Subcutaneous abdominal adipose tissue (tissue), 5 donors: ENCODE measurements at regions not wholly inside any gene's neighbourhood (a gene's known extent, or its start where the extent isn't known, plus 50 kb on each side); places are given as distances from the start of the nearest gene placed in this dataset.

Source experiments
- H3K27ac ChIP-seq: one replicate; pipeline ENCODE4 v1.7.0; 2013; ENCODE audit warnings: low read depth, mild to moderate bottlenecking, inconsistent platforms, low read length, moderate library complexity
- H3K27me3 ChIP-seq, 5 donors: one replicate each; pipeline ENCODE4 v1.7.0; 2013; ENCODE audit warnings: low read length in 5 of 5, inconsistent platforms in 1 of 5; ENCODE audit not compliant: control insufficient read depth in 5 of 5, insufficient read depth in 4 of 5
- H3K36me3 ChIP-seq, 5 donors: one replicate each; pipeline ENCODE4 v1.7.0; 2013; ENCODE audit warnings: low read length in 5 of 5; ENCODE audit not compliant: control insufficient read depth in 5 of 5, insufficient read depth in 5 of 5
- H3K4me1 ChIP-seq, 5 donors: one replicate each; pipeline ENCODE4 v1.7.0; 2013; ENCODE audit warnings: low read length in 5 of 5, mild to moderate bottlenecking in 3 of 5, moderate library complexity in 1 of 5; ENCODE audit not compliant: control insufficient read depth in 5 of 5, insufficient read depth in 5 of 5
- H3K4me3 ChIP-seq, 5 donors: one replicate each; pipeline ENCODE4 v1.7.0; 2013; ENCODE audit warnings: low read length in 5 of 5, low read depth in 1 of 5
- H3K9ac ChIP-seq, 5 donors: one replicate each; pipeline ENCODE4 v1.7.0; 2013; ENCODE audit warnings: low read length in 5 of 5, mild to moderate bottlenecking in 4 of 5, moderate library complexity in 3 of 5
- H3K9me3 ChIP-seq, 5 donors: one replicate each; pipeline ENCODE4 v1.7.0; 2013; ENCODE audit warnings: low read length in 5 of 5; ENCODE audit not compliant: control insufficient read depth in 5 of 5
- donor health status: healthy.
- donor health status: healthy.
- donor health status: healthy.
- donor health status: healthy.
- donor health status: healthy.

GRCh38 chr13:44320611-44321010 lies 53.0 kb upstream of the SERP2 start:
- Histone ChIP-seq H3K4me3 (no peak overlapping the region), H3K4me1 (peaks cover 0 to 8% (median 0%) of the 10 kb centered on the region in 5 donors), H3K9ac (no peak overlapping the region), H3K27ac (no peak overlapping the region), H3K36me3 (no peaks in the 10 kb centered on the region), H3K9me3 (peaks cover 0 to 6% (median 0%) of the 10 kb centered on the region in 5 donors), H3K27me3 (no peaks in the 10 kb centered on the region)

DNA sequence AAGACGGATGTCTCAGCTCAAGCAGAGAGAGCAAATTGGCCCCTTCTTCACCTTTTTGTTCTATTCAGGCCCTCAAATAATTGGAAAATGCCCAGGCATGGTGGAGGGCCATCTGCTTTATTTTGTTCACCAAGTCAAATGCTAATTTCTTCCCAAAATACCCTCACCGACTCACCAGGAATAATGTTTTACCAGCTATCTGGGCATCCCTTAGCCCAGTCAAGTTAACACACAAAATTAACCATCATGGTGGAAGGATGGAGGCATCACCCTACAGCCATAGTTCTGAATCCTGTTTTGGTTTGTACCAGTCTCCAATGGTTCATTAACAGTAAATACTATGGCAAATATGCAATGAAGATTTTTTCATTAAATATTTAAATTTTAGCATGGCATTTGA lies 51.7 kb upstream of the SERP2 start:
- Histone ChIP-seq H3K9me3 (peaks cover 0 to 6% (median 0%) of the 10 kb centered on the region in 5 donors), H3K27ac (no peak overlapping the region), H3K27me3 (no peaks in the 10 kb centered on the region), H3K9ac (no peak overlapping the region), H3K4me3 (no peak overlapping the region), H3K36me3 (no peaks in the 10 kb centered on the region), H3K4me1 (peaks cover 0 to 8% (median 0%) of the 10 kb centered on the region in 5 donors)

- Histone ChIP-seq H3K4me3 (no peak overlapping the region), H3K4me1 (peaks cover 0 to 3% (median 0%) of the 10 kb centered on the region in 5 donors), H3K9ac (no peak overlapping the region), H3K36me3 (no peaks in the 10 kb centered on the region), H3K27me3 (no peaks in the 10 kb centered on the region), H3K9me3 (peaks cover 0 to 6% (median 0%) of the 10 kb centered on the region in 5 donors), H3K27ac (no peak overlapping the region)
Observed at GRCh38 chr13:44322928-44323327, 50.7 kb upstream of the SERP2 start.

DNA sequence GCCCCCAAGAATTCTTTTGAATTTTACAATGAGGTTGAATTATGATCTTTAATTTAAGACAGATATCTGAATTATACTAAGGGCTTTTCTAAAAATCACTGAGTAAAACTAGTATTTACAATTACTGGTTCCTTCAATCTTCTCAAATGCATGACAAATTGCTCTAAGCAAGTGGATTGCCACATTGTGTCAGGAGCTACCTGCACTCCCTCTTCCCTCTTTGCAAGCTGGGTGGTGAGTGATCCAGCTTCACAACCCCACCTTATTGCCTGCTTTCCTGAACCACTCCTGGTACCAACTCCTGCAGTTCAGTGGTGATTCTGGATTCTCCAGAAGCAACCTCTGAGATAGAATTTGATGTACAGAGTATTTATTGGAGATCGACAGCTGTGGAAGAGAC lies 49.9 kb upstream of the SERP2 start:
- Histone ChIP-seq H3K4me3 (no peak overlapping the region), H3K9me3 (peaks cover 0 to 6% (median 0%) of the 10 kb centered on the region in 5 donors), H3K4me1 (no peaks in the 10 kb centered on the region), H3K27me3 (no peaks in the 10 kb centered on the region), H3K36me3 (no peaks in the 10 kb centered on the region), H3K9ac (no peak overlapping the region), H3K27ac (no peak overlapping the region)
